ENCODE measurements at regions not wholly inside any gene's neighbourhood (a gene's known extent, or its start where the extent isn't known, plus 50 kb on each side); places are given as distances from the start of the nearest gene placed in this dataset.

DNA sequence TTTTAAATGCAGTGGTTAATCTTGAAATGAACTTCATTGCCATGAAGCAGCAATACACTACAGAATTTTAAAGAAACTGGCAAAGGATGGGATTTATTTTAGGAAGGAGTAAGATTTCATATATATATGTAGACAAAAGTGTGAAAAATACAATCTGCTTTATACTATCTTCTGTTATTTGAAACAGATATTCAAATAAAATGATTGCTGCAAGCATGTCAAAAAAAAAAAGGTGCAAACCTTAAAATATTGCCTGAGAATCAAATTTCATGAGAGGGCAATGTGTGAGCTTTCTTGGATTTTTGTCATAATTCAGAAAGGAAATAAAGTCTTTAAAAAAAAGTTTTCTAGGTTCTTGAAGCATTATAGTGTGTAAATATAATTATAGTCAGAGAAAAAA is 705.0 kb upstream of the CDH10 start:
- no peak overlapping the region for H3K27ac ChIP-seq (replicated peaks)

DNA sequence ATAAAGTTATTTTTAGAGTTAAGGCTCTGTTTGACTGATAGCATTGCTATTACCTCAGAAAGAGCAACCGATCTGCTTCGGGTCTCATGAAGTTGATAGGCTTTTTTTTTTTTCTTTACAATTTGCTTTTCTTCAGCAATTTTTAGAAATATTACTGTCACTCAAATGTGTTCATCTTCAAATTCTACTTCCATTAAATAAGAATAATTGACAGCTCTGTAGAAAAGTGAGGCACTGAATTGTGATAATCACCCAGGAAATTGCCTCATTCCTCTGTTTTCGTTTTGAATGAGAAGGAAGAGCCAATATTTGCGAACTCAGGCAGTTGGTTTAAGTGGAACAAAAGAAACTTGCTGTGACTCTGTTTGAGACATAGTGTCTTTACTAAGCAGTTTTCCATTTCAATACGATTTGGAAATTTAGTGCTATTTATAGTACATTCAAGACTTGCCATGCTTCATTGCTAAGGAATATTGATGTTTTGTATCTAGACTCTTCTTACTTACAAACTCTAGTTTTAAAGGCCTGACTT is 700.5 kb upstream of the CDH10 start:
- Histone ChIP-seq H3K27me3 (ENCODE audit: insufficient read depth, poor library complexity, severe bottlenecking) (no peaks in the 10 kb centered on the region), H3K4me3 (replicated peaks; ENCODE audit: insufficient read depth, low read length) (no peak overlapping the region), H3K27ac (replicated peaks) (no peak overlapping the region)
- no peak for DNase-seq (ENCODE audit: low read depth in 1 of 2, low spot score in 1 of 2)
- TF ChIP-seq, protein P1, sequence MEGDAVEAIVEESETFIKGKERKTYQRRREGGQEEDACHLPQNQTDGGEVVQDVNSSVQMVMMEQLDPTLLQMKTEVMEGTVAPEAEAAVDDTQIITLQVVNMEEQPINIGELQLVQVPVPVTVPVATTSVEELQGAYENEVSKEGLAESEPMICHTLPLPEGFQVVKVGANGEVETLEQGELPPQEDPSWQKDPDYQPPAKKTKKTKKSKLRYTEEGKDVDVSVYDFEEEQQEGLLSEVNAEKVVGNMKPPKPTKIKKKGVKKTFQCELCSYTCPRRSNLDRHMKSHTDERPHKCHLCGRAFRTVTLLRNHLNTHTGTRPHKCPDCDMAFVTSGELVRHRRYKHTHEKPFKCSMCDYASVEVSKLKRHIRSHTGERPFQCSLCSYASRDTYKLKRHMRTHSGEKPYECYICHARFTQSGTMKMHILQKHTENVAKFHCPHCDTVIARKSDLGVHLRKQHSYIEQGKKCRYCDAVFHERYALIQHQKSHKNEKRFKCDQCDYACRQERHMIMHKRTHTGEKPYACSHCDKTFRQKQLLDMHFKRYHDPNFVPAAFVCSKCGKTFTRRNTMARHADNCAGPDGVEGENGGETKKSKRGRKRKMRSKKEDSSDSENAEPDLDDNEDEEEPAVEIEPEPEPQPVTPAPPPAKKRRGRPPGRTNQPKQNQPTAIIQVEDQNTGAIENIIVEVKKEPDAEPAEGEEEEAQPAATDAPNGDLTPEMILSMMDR (IDR thresholded peaks at IDR 0.05; ENCODE audit: insufficient read depth, low read length): no peak
- no peak for TF ChIP-seq POLR2AphosphoS5 (IDR thresholded peaks at IDR 0.05; ENCODE audit: low read depth)
- TF ChIP-seq, protein P2, sequence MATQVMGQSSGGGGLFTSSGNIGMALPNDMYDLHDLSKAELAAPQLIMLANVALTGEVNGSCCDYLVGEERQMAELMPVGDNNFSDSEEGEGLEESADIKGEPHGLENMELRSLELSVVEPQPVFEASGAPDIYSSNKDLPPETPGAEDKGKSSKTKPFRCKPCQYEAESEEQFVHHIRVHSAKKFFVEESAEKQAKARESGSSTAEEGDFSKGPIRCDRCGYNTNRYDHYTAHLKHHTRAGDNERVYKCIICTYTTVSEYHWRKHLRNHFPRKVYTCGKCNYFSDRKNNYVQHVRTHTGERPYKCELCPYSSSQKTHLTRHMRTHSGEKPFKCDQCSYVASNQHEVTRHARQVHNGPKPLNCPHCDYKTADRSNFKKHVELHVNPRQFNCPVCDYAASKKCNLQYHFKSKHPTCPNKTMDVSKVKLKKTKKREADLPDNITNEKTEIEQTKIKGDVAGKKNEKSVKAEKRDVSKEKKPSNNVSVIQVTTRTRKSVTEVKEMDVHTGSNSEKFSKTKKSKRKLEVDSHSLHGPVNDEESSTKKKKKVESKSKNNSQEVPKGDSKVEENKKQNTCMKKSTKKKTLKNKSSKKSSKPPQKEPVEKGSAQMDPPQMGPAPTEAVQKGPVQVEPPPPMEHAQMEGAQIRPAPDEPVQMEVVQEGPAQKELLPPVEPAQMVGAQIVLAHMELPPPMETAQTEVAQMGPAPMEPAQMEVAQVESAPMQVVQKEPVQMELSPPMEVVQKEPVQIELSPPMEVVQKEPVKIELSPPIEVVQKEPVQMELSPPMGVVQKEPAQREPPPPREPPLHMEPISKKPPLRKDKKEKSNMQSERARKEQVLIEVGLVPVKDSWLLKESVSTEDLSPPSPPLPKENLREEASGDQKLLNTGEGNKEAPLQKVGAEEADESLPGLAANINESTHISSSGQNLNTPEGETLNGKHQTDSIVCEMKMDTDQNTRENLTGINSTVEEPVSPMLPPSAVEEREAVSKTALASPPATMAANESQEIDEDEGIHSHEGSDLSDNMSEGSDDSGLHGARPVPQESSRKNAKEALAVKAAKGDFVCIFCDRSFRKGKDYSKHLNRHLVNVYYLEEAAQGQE (IDR thresholded peaks at IDR 0.05; ENCODE audit: insufficient replicate concordance, low read depth): no peak
- no peak for TF ChIP-seq GABPA (IDR thresholded peaks at IDR 0.05; ENCODE audit: low read depth)
- TF ChIP-seq SPI1 (IDR thresholded peaks at IDR 0.05; ENCODE audit: borderline replicate concordance, low read depth): no peak

More for the DNA sequence above, 705.0 kb upstream of the CDH10 start:
- no peak for DNase-seq (ENCODE audit: low read depth in 1 of 2, low spot score in 1 of 2)
- TF ChIP-seq POLR2AphosphoS5 (IDR thresholded peaks at IDR 0.05; ENCODE audit: low read depth): no peak
- TF ChIP-seq, protein P1 (IDR thresholded peaks at IDR 0.05; ENCODE audit: insufficient read depth, low read length): no peak
- TF ChIP-seq SPI1 (IDR thresholded peaks at IDR 0.05; ENCODE audit: borderline replicate concordance, low read depth): no peak
- TF ChIP-seq, protein P2 (IDR thresholded peaks at IDR 0.05; ENCODE audit: insufficient replicate concordance, low read depth): no peak
- no peak for TF ChIP-seq GABPA (IDR thresholded peaks at IDR 0.05; ENCODE audit: low read depth)
- Histone ChIP-seq H3K4me3 (replicated peaks; ENCODE audit: insufficient read depth, low read length) (no peak overlapping the region), H3K27me3 (ENCODE audit: insufficient read depth, poor library complexity, severe bottlenecking) (no peaks in the 10 kb centered on the region)

DNA sequence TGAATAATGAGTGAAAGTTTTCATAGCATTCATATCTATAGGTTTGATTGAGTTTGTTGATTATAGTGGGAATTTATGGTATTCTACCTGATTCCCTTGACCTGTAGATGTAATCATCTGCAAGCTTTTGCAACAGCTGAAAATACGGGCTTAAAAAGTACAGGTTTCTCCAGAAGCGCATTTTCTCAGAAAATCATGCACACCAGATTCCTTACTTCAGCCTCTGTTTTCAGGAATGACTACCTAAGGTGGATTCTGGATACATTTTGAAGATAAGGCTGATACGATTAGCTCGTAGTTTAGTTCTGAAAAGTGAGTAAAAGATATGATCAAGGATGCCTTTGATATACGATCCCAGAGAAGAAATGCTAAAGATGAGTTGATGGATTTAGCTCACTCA is 694.8 kb upstream of the CDH10 start:
- H3K4me3 ChIP-seq (replicated peaks; ENCODE audit: insufficient read depth, low read length): no peak overlapping the region
- no peaks in the 10 kb centered on the region for H3K27me3 ChIP-seq (ENCODE audit: insufficient read depth, poor library complexity, severe bottlenecking)
- TF ChIP-seq, protein P2 (IDR thresholded peaks at IDR 0.05; ENCODE audit: insufficient replicate concordance, low read depth): no peak
- TF ChIP-seq SPI1 (IDR thresholded peaks at IDR 0.05; ENCODE audit: borderline replicate concordance, low read depth) (no peak), POLR2AphosphoS5 (IDR thresholded peaks at IDR 0.05; ENCODE audit: low read depth) (no peak), GABPA (IDR thresholded peaks at IDR 0.05; ENCODE audit: low read depth) (no peak)
- TF ChIP-seq, protein P1 (IDR thresholded peaks at IDR 0.05; ENCODE audit: insufficient read depth, low read length): no peak
- DNase-seq (ENCODE audit: low read depth in 1 of 2, low spot score in 1 of 2): no peak
- H3K27ac ChIP-seq (replicated peaks): no peak overlapping the region

Measured in HL-60 (cell line).